ENCODE measurements at regions not wholly inside any gene's neighbourhood (a gene's known extent, or its start where the extent isn't known, plus 50 kb on each side); places are given as distances from the start of the nearest gene placed in this dataset.

- no peaks in the 10 kb centered on the region for H3K9me3 ChIP-seq (ENCODE audit: control insufficient read depth, insufficient read depth, low read length)
- H3K4me1 ChIP-seq (ENCODE audit: control insufficient read depth, insufficient read depth, low read length), result no peaks in the 10 kb centered on the region
- H3K4me3 ChIP-seq (ENCODE audit: low read depth, low read length), result no peak overlapping the region
- H3K27ac ChIP-seq (ENCODE audit: low read depth, low read length), result no peak overlapping the region
- H3K36me3 ChIP-seq (ENCODE audit: control insufficient read depth, insufficient read depth, low read length), result no peaks in the 10 kb centered on the region
- no peak overlapping the region for H3K9ac ChIP-seq (ENCODE audit: low read depth, low read length)
- no peaks in the 10 kb centered on the region for H3K27me3 ChIP-seq (ENCODE audit: control insufficient read depth, insufficient read depth, low read length)
These were observed 285.6 kb upstream of the ACVR2A start for GRCh38 chr2:147559070-147559725.

DNA sequence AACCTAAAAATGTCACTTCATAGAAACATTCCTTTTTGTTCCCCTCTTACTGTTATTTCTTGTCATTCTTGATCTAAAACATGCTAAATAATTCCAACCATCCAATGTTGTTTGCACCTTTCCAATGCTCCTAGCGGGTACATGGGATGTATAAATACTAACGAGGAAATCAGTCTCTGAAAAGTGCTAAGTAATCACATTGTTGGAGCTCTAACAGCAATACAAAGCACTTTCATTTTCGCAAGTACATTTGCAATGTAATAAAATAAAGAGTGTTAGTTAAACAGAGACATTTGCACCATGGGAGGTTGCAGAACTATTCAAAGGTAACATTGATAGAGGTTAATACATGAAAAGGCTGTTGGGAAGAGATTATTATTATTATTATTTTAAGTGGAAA is 286.2 kb upstream of the ACVR2A start:
- H3K9me3 ChIP-seq (ENCODE audit: control insufficient read depth, insufficient read depth, low read length), result no peaks in the 10 kb centered on the region
- no peaks in the 10 kb centered on the region for H3K27me3 ChIP-seq (ENCODE audit: control insufficient read depth, insufficient read depth, low read length)
- no peak overlapping the region for H3K27ac ChIP-seq (ENCODE audit: low read depth, low read length)
- H3K4me3 ChIP-seq (ENCODE audit: low read depth, low read length), result no peak overlapping the region
- no peaks in the 10 kb centered on the region for H3K36me3 ChIP-seq (ENCODE audit: control insufficient read depth, insufficient read depth, low read length)
- H3K9ac ChIP-seq (ENCODE audit: low read depth, low read length), result no peak overlapping the region
- 0 out of 2 replicates have a peak, but pooled peaks cover 3% of the 10 kb centered on the region for H3K4me1 ChIP-seq (ENCODE audit: control insufficient read depth, insufficient read depth, low read length)

GRCh38 chr2:147554521-147555107 is 290.2 kb upstream of the ACVR2A start:
- no peak overlapping the region for H3K4me3 ChIP-seq (ENCODE audit: low read depth, low read length)
- H3K9me3 ChIP-seq (ENCODE audit: control insufficient read depth, insufficient read depth, low read length), result no peaks in the 10 kb centered on the region
- no peak overlapping the region for H3K27ac ChIP-seq (ENCODE audit: low read depth, low read length)
- no peak overlapping the region for H3K9ac ChIP-seq (ENCODE audit: low read depth, low read length)
- no peaks in the 10 kb centered on the region for H3K27me3 ChIP-seq (ENCODE audit: control insufficient read depth, insufficient read depth, low read length)
- no peaks in the 10 kb centered on the region for H3K36me3 ChIP-seq (ENCODE audit: control insufficient read depth, insufficient read depth, low read length)
- H3K4me1 ChIP-seq (ENCODE audit: control insufficient read depth, insufficient read depth, low read length), result 0 out of 2 replicates have a peak, but pooled peaks cover 3% of the 10 kb centered on the region

DNA sequence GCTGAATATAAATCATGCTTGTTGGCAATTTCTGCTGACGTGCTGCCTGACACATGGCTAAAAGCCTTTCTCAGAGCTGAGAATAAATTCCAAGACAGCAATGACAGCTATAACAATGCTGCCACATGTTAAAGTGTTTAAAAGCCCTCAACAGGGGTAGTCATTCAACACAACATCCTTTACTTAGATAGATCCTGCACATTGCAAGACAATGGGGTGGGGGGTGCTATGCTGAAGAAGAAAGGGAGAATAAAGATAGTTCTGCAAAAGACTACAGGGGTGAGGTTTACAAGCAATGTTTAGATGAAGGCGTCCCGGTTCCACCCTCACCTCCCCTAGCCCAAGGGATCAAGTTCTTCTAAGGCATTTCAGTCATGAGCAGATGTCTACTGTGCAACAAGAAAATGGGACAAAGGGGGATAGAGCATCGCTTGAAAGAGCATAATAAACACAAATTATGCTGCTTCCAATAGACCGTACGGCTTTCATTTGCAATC is 291.0 kb upstream of the ACVR2A start:
- Histone ChIP-seq H3K4me1 (ENCODE audit: control insufficient read depth, insufficient read depth, low read length) (0 out of 2 replicates have a peak, but pooled peaks cover 3% of the 10 kb centered on the region), H3K27me3 (ENCODE audit: control insufficient read depth, insufficient read depth, low read length) (no peaks in the 10 kb centered on the region), H3K4me3 (ENCODE audit: low read depth, low read length) (no peak overlapping the region), H3K9me3 (ENCODE audit: control insufficient read depth, insufficient read depth, low read length) (no peaks in the 10 kb centered on the region), H3K36me3 (ENCODE audit: control insufficient read depth, insufficient read depth, low read length) (no peaks in the 10 kb centered on the region), H3K9ac (ENCODE audit: low read depth, low read length) (no peak overlapping the region), H3K27ac (ENCODE audit: low read depth, low read length) (no peak overlapping the region)

GRCh38 chr2:147550995-147551731 is 293.7 kb upstream of the ACVR2A start:
- Histone ChIP-seq H3K27ac (ENCODE audit: low read depth, low read length) (no peak overlapping the region), H3K4me3 (ENCODE audit: low read depth, low read length) (no peak overlapping the region), H3K9ac (ENCODE audit: low read depth, low read length) (no peak overlapping the region), H3K36me3 (ENCODE audit: control insufficient read depth, insufficient read depth, low read length) (no peaks in the 10 kb centered on the region), H3K4me1 (ENCODE audit: control insufficient read depth, insufficient read depth, low read length) (0 out of 2 replicates have a peak, but pooled peaks cover 3% of the 10 kb centered on the region), H3K9me3 (ENCODE audit: control insufficient read depth, insufficient read depth, low read length) (no peaks in the 10 kb centered on the region), H3K27me3 (ENCODE audit: control insufficient read depth, insufficient read depth, low read length) (no peaks in the 10 kb centered on the region)

GRCh38 chr2:147549054-147549453 is 295.8 kb upstream of the ACVR2A start:
- Histone ChIP-seq H3K9ac (ENCODE audit: low read depth, low read length) (no peak overlapping the region), H3K9me3 (ENCODE audit: control insufficient read depth, insufficient read depth, low read length) (no peaks in the 10 kb centered on the region), H3K27me3 (ENCODE audit: control insufficient read depth, insufficient read depth, low read length) (no peaks in the 10 kb centered on the region), H3K4me1 (ENCODE audit: control insufficient read depth, insufficient read depth, low read length) (0 out of 2 replicates have a peak, but pooled peaks cover 3% of the 10 kb centered on the region), H3K36me3 (ENCODE audit: control insufficient read depth, insufficient read depth, low read length) (no peaks in the 10 kb centered on the region), H3K4me3 (ENCODE audit: low read depth, low read length) (no peak overlapping the region), H3K27ac (ENCODE audit: low read depth, low read length) (no peak overlapping the region)

DNA sequence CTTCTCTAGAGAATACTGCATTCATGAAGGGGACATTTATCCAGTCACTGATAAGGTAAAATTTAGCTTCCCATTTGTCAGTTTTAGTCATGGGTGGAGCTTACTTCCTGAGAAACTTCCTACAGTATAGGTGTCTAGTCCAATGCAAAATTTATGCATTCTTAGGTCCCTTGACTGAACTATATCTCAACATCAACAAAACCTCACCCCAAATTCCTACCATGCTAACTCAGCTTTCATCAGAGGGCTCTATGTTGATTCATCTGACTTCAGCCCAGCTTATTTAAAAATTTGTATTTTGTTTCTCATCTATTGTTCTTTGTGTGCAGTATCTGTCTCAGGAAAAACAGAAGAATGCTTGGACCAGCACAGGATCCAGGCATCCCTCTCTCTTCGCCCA is 296.4 kb upstream of the ACVR2A start:
- Histone ChIP-seq H3K4me1 (ENCODE audit: control insufficient read depth, insufficient read depth, low read length) (no peaks in the 10 kb centered on the region), H3K27ac (ENCODE audit: low read depth, low read length) (no peak overlapping the region), H3K4me3 (ENCODE audit: low read depth, low read length) (no peak overlapping the region), H3K27me3 (ENCODE audit: control insufficient read depth, insufficient read depth, low read length) (no peaks in the 10 kb centered on the region), H3K36me3 (ENCODE audit: control insufficient read depth, insufficient read depth, low read length) (no peaks in the 10 kb centered on the region), H3K9me3 (ENCODE audit: control insufficient read depth, insufficient read depth, low read length) (no peaks in the 10 kb centered on the region), H3K9ac (ENCODE audit: low read depth, low read length) (no peak overlapping the region)

DNA sequence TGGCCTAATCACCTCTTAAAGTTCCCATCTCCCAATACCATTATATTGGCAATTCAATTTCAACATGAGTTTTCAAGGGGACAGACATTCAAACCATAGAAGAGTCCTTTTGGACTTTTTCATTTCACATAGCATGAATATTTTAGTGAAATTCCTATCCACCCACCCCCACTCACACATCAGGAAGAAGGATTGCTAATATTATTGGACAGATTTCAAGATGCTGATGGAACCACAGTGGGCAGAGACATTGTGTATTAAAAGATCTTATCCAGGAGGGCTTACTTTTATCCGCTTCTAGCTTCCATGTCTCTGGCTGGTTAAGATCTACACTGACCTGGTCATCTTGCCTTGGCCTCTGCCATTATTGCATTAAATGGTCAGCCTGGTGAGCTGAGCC is 297.4 kb upstream of the ACVR2A start:
- no peak overlapping the region for H3K9ac ChIP-seq (ENCODE audit: low read depth, low read length)
- no peaks in the 10 kb centered on the region for H3K27me3 ChIP-seq (ENCODE audit: control insufficient read depth, insufficient read depth, low read length)
- H3K4me1 ChIP-seq (ENCODE audit: control insufficient read depth, insufficient read depth, low read length), result no peaks in the 10 kb centered on the region
- no peak overlapping the region for H3K27ac ChIP-seq (ENCODE audit: low read depth, low read length)
- no peaks in the 10 kb centered on the region for H3K36me3 ChIP-seq (ENCODE audit: control insufficient read depth, insufficient read depth, low read length)
- H3K4me3 ChIP-seq (ENCODE audit: low read depth, low read length), result no peak overlapping the region
- H3K9me3 ChIP-seq (ENCODE audit: control insufficient read depth, insufficient read depth, low read length), result no peaks in the 10 kb centered on the region

- Histone ChIP-seq H3K27ac (ENCODE audit: low read depth, low read length) (no peak overlapping the region), H3K9me3 (ENCODE audit: control insufficient read depth, insufficient read depth, low read length) (no peaks in the 10 kb centered on the region), H3K27me3 (ENCODE audit: control insufficient read depth, insufficient read depth, low read length) (no peaks in the 10 kb centered on the region), H3K9ac (ENCODE audit: low read depth, low read length) (no peak overlapping the region), H3K4me3 (ENCODE audit: low read depth, low read length) (no peak overlapping the region), H3K36me3 (ENCODE audit: control insufficient read depth, insufficient read depth, low read length) (no peaks in the 10 kb centered on the region), H3K4me1 (ENCODE audit: control insufficient read depth, insufficient read depth, low read length) (no peaks in the 10 kb centered on the region)
These were observed 298.7 kb upstream of the ACVR2A start for GRCh38 chr2:147546109-147546508.

- H3K4me3 ChIP-seq (ENCODE audit: low read depth, low read length), result no peak overlapping the region
- no peaks in the 10 kb centered on the region for H3K9me3 ChIP-seq (ENCODE audit: control insufficient read depth, insufficient read depth, low read length)
- H3K9ac ChIP-seq (ENCODE audit: low read depth, low read length), result no peak overlapping the region
- no peaks in the 10 kb centered on the region for H3K27me3 ChIP-seq (ENCODE audit: control insufficient read depth, insufficient read depth, low read length)
- no peak overlapping the region for H3K27ac ChIP-seq (ENCODE audit: low read depth, low read length)
- H3K36me3 ChIP-seq (ENCODE audit: control insufficient read depth, insufficient read depth, low read length), result no peaks in the 10 kb centered on the region
- no peaks in the 10 kb centered on the region for H3K4me1 ChIP-seq (ENCODE audit: control insufficient read depth, insufficient read depth, low read length)
These were observed 301.8 kb upstream of the ACVR2A start for GRCh38 chr2:147543056-147543455.

DNA sequence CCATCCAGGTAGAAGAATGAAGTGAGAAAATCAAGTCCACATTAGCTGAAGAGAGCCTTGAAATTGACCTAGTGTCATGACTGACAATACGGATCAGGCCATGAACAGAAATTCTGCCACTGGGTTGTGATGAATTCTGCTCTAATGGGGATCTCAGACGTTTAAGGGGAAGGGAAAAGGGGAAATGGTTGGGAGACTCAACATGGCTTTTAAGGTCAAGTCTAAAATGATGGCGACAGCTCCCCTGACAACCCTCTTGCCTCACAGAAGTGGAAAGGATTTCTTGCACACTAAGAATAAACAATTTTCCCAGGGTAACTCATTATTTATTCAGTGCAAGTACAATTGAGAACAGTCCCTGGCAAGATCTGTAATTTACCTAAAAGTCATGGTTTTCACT is 302.5 kb upstream of the ACVR2A start:
- Histone ChIP-seq H3K4me3 (ENCODE audit: low read depth, low read length) (no peak overlapping the region), H3K36me3 (ENCODE audit: control insufficient read depth, insufficient read depth, low read length) (no peaks in the 10 kb centered on the region), H3K27me3 (ENCODE audit: control insufficient read depth, insufficient read depth, low read length) (no peaks in the 10 kb centered on the region), H3K27ac (ENCODE audit: low read depth, low read length) (no peak overlapping the region), H3K4me1 (ENCODE audit: control insufficient read depth, insufficient read depth, low read length) (no peaks in the 10 kb centered on the region), H3K9ac (ENCODE audit: low read depth, low read length) (no peak overlapping the region), H3K9me3 (ENCODE audit: control insufficient read depth, insufficient read depth, low read length) (no peaks in the 10 kb centered on the region)

All from HUES48 (cell line).